GM23338 (cell line): ENCODE measurements at regions not wholly inside any gene's neighbourhood (a gene's known extent, or its start where the extent isn't known, plus 50 kb on each side); places are given as distances from the start of the nearest gene placed in this dataset.

Experiments
- ATAC-seq: fragments of 200-7000 bp; cut with Tn5 transposase; 3 replicates; pipeline ENCODE4 v1.9.1; 2020
- DNase-seq: peaks from one replicate; pipeline ENCODE4 v3.0.0-alpha.2; 2015; ENCODE audit warnings: low spot score
- H2AFZ ChIP-seq: fragments of 200-600 bp; sonication (generic); 2 replicates; pipeline ENCODE4 v1.8.0; 2016; ENCODE audit warnings: antibody characterized with exemption, mild to moderate bottlenecking, moderate library complexity
- H3F3A ChIP-seq: fragments of 200-600 bp; sonication (generic); replicated peaks from 2 replicates; pipeline ENCODE4 v1.8.0; 2017; ENCODE audit warnings: antibody characterized with exemption, mixed run types, low read depth
- H3K27ac ChIP-seq: fragments of 200-600 bp; sonication (generic); 2 replicates; pipeline ENCODE4 v1.6.1; 2016; ENCODE audit warnings: low read depth
- H3K27me3 ChIP-seq: fragments of 200-600 bp; sonication (generic); 2 replicates; pipeline ENCODE4 v1.8.0; 2016; ENCODE audit warnings: mild to moderate bottlenecking, mixed run types, moderate library complexity; ENCODE audit not compliant: insufficient read depth
- H3K36me3 ChIP-seq: fragments of 200-600 bp; sonication (generic); 2 replicates; pipeline ENCODE4 v1.8.0; 2016; ENCODE audit warnings: mild to moderate bottlenecking; ENCODE audit not compliant: insufficient read depth
- H3K4me1 ChIP-seq: fragments of 200-600 bp; sonication (generic); 2 replicates; pipeline ENCODE4 v1.8.0; 2016; ENCODE audit warnings: mild to moderate bottlenecking, moderate library complexity; ENCODE audit not compliant: insufficient read depth
- H3K4me2 ChIP-seq: fragments of 200-600 bp; sonication (generic); 2 replicates; pipeline ENCODE4 v1.7.1; 2017; ENCODE audit warnings: mixed run types
- H3K4me3 ChIP-seq: fragments of 200-600 bp; sonication (generic); 2 replicates; pipeline ENCODE4 v1.6.1; 2016; ENCODE audit warnings: mixed run types
- H3K79me2 ChIP-seq: fragments of 200-600 bp; sonication (generic); replicated peaks from 2 replicates; pipeline ENCODE4 v1.8.0; 2017; ENCODE audit warnings: mild to moderate bottlenecking; ENCODE audit not compliant: insufficient read depth
- H3K9me2 ChIP-seq: fragments of 200-600 bp; sonication (generic); 2 replicates; pipeline ENCODE4 v1.8.0; 2017; ENCODE audit not compliant: insufficient read depth
- H4K20me1 ChIP-seq: fragments of 200-600 bp; sonication (generic); replicated peaks from 2 replicates; pipeline ENCODE4 v1.8.0; 2017; ENCODE audit warnings: mild to moderate bottlenecking; ENCODE audit not compliant: insufficient read depth
- H3K27ac Mint-ChIP-seq: 2 replicates; pipeline ENCODE4 v1.8.0; 2020; ENCODE audit warnings: inconsistent platforms, mild to moderate bottlenecking, moderate library complexity, mixed read lengths
- H3K27me3 Mint-ChIP-seq: 3 replicates; pipeline ENCODE4 v1.8.0; 2022; ENCODE audit warnings: low read depth, mild to moderate bottlenecking, moderate library complexity, mixed read lengths, inconsistent platforms; ENCODE audit not compliant: insufficient read depth, poor library complexity
- H3K36me3 Mint-ChIP-seq: 3 replicates; pipeline ENCODE4 v1.8.0; 2021; ENCODE audit warnings: low read depth, mild to moderate bottlenecking, inconsistent platforms, moderate library complexity, mixed read lengths
- H3K4me1 Mint-ChIP-seq: 3 replicates; pipeline ENCODE4 v1.8.0; 2020; ENCODE audit warnings: mild to moderate bottlenecking, inconsistent platforms, mixed read lengths
- H3K4me3 Mint-ChIP-seq: 3 replicates; pipeline ENCODE4 v1.8.0; 2021; ENCODE audit warnings: moderate library complexity, mild to moderate bottlenecking, inconsistent platforms, mixed read lengths
- H3K9me3 Mint-ChIP-seq: 3 replicates; pipeline ENCODE4 v1.8.0; 2020; ENCODE audit warnings: moderate library complexity, mild to moderate bottlenecking, inconsistent platforms, mixed read lengths
- CREB1 ChIP-seq: fragments of 250-450 bp; sonication (Bioruptor Pico); IDR thresholded peaks from 2 replicates; pipeline ENCODE4 v1.5.0; 2020; ENCODE audit warnings: low read depth, mild to moderate bottlenecking, moderate library complexity
- EZH2phosphoT487 ChIP-seq: fragments of 200-600 bp; sonication (generic); IDR thresholded peaks from one replicate; pipeline ENCODE4 v1.8.1; 2018; ENCODE audit warnings: antibody characterized with exemption; ENCODE audit not compliant: unreplicated experiment
- JUNB ChIP-seq: IDR thresholded peaks from one replicate; pipeline ENCODE4 v1.6.1; 2016; ENCODE audit warnings: antibody characterized with exemption; ENCODE audit not compliant: unreplicated experiment
- POLR2AphosphoS5 ChIP-seq: IDR thresholded peaks from 2 replicates; pipeline ENCODE4 v1.6.1; 2016; ENCODE audit warnings: antibody characterized with exemption, low read depth
- STAT1 ChIP-seq: IDR thresholded peaks from one replicate; pipeline ENCODE4 v1.6.1; 2016; ENCODE audit warnings: antibody characterized with exemption; ENCODE audit not compliant: unreplicated experiment
- ZNF114 ChIP-seq: fragments of 250-450 bp; sonication (Bioruptor Pico); IDR thresholded peaks from 2 replicates; pipeline ENCODE4 v1.5.0; 2020; ENCODE audit warnings: mild to moderate bottlenecking, moderate library complexity
- ZNF331 ChIP-seq: fragments of 250-450 bp; sonication (Bioruptor Pico); IDR thresholded peaks from 2 replicates; pipeline ENCODE4 v1.5.0; 2020; ENCODE audit warnings: low read depth, mild to moderate bottlenecking, moderate library complexity
- TF ChIP-seq, protein P1 (sequence below): IDR thresholded peaks from one replicate; pipeline ENCODE4 v1.6.1; 2018; ENCODE audit warnings: antibody characterized with exemption; ENCODE audit not compliant: unreplicated experiment
- TF ChIP-seq, protein P2 (sequence below), 2 experiments: fragments of 200-600 bp in 1 of 2; sonication (generic) in 1 of 2; conservative IDR thresholded peaks; 2 replicates each; pipeline versions ENCODE4 v1.5.1 to v1.6.1; 2016 to 2017; ENCODE audit warnings: antibody characterized with exemption in 2 of 2, low read depth in 2 of 2, mild to moderate bottlenecking in 2 of 2, moderate library complexity in 1 of 2
- TF ChIP-seq, protein P3 (sequence below): fragments of 250-450 bp; sonication (Bioruptor Pico); IDR thresholded peaks from 2 replicates; pipeline ENCODE4 v1.5.0; 2020; ENCODE audit warnings: mild to moderate bottlenecking, moderate library complexity

DNA sequence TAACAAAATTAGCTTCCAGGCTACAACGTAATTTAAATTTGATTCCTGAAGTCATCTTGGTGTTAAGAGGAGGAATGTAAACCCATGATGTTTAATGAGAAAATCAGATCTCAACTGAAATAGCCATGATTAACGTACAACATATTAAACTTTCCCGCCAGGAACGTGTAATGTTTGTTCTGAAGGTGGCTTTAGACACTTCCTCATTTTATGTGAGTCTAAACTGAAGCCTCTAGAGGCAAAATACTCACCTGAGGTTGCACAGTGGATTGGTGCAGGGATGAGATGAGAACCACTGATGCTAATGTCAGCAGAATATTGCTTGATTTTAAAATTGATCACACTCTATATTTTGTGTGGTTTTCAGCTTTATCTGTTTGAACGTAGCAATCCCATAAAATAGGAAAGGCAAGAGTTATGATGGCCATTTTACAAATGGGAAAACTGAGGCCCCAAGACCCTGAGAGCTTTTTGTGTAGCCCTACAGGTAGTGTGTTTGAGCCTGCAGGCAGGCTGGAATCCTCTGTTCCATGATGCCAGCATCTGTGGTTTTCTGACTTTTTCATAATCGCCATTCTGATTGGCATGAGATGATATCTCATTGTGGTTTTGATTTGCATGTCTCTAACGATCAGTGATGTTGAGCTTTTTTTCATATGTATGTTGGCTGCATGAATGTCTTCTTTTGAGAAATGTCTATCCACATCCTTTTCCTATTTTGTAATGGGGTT lies 243.7 kb upstream of the BMPER start:
- no peak overlapping the region for H3K27ac ChIP-seq
- H3K27me3 ChIP-seq = no peaks in the 10 kb centered on the region
- H3K4me2 ChIP-seq = no peak overlapping the region
- H3K4me1 Mint-ChIP-seq = no peaks in the 10 kb centered on the region
- H3K4me1 ChIP-seq = no peaks in the 10 kb centered on the region
- no peaks in the 10 kb centered on the region for H4K20me1 ChIP-seq
- H3F3A ChIP-seq = no peaks in the 10 kb centered on the region
- TF ChIP-seq CREB1 (CRISPR knock-in tag) = no peak
- TF ChIP-seq POLR2AphosphoS5 = no peak
- no peak for TF ChIP-seq JUNB
- TF ChIP-seq EZH2phosphoT487 = no peak
- TF ChIP-seq ZNF114 = no peak
- TF ChIP-seq, protein P1, sequence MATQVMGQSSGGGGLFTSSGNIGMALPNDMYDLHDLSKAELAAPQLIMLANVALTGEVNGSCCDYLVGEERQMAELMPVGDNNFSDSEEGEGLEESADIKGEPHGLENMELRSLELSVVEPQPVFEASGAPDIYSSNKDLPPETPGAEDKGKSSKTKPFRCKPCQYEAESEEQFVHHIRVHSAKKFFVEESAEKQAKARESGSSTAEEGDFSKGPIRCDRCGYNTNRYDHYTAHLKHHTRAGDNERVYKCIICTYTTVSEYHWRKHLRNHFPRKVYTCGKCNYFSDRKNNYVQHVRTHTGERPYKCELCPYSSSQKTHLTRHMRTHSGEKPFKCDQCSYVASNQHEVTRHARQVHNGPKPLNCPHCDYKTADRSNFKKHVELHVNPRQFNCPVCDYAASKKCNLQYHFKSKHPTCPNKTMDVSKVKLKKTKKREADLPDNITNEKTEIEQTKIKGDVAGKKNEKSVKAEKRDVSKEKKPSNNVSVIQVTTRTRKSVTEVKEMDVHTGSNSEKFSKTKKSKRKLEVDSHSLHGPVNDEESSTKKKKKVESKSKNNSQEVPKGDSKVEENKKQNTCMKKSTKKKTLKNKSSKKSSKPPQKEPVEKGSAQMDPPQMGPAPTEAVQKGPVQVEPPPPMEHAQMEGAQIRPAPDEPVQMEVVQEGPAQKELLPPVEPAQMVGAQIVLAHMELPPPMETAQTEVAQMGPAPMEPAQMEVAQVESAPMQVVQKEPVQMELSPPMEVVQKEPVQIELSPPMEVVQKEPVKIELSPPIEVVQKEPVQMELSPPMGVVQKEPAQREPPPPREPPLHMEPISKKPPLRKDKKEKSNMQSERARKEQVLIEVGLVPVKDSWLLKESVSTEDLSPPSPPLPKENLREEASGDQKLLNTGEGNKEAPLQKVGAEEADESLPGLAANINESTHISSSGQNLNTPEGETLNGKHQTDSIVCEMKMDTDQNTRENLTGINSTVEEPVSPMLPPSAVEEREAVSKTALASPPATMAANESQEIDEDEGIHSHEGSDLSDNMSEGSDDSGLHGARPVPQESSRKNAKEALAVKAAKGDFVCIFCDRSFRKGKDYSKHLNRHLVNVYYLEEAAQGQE = no peak
- TF ChIP-seq, protein P2, sequence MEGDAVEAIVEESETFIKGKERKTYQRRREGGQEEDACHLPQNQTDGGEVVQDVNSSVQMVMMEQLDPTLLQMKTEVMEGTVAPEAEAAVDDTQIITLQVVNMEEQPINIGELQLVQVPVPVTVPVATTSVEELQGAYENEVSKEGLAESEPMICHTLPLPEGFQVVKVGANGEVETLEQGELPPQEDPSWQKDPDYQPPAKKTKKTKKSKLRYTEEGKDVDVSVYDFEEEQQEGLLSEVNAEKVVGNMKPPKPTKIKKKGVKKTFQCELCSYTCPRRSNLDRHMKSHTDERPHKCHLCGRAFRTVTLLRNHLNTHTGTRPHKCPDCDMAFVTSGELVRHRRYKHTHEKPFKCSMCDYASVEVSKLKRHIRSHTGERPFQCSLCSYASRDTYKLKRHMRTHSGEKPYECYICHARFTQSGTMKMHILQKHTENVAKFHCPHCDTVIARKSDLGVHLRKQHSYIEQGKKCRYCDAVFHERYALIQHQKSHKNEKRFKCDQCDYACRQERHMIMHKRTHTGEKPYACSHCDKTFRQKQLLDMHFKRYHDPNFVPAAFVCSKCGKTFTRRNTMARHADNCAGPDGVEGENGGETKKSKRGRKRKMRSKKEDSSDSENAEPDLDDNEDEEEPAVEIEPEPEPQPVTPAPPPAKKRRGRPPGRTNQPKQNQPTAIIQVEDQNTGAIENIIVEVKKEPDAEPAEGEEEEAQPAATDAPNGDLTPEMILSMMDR (conservative IDR thresholded peaks at IDR 0.05; ENCODE audit: low read depth in 2 of 2) = no peak
- no peak for TF ChIP-seq ZNF331 (CRISPR knock-in tag)
- TF ChIP-seq, protein P3, sequence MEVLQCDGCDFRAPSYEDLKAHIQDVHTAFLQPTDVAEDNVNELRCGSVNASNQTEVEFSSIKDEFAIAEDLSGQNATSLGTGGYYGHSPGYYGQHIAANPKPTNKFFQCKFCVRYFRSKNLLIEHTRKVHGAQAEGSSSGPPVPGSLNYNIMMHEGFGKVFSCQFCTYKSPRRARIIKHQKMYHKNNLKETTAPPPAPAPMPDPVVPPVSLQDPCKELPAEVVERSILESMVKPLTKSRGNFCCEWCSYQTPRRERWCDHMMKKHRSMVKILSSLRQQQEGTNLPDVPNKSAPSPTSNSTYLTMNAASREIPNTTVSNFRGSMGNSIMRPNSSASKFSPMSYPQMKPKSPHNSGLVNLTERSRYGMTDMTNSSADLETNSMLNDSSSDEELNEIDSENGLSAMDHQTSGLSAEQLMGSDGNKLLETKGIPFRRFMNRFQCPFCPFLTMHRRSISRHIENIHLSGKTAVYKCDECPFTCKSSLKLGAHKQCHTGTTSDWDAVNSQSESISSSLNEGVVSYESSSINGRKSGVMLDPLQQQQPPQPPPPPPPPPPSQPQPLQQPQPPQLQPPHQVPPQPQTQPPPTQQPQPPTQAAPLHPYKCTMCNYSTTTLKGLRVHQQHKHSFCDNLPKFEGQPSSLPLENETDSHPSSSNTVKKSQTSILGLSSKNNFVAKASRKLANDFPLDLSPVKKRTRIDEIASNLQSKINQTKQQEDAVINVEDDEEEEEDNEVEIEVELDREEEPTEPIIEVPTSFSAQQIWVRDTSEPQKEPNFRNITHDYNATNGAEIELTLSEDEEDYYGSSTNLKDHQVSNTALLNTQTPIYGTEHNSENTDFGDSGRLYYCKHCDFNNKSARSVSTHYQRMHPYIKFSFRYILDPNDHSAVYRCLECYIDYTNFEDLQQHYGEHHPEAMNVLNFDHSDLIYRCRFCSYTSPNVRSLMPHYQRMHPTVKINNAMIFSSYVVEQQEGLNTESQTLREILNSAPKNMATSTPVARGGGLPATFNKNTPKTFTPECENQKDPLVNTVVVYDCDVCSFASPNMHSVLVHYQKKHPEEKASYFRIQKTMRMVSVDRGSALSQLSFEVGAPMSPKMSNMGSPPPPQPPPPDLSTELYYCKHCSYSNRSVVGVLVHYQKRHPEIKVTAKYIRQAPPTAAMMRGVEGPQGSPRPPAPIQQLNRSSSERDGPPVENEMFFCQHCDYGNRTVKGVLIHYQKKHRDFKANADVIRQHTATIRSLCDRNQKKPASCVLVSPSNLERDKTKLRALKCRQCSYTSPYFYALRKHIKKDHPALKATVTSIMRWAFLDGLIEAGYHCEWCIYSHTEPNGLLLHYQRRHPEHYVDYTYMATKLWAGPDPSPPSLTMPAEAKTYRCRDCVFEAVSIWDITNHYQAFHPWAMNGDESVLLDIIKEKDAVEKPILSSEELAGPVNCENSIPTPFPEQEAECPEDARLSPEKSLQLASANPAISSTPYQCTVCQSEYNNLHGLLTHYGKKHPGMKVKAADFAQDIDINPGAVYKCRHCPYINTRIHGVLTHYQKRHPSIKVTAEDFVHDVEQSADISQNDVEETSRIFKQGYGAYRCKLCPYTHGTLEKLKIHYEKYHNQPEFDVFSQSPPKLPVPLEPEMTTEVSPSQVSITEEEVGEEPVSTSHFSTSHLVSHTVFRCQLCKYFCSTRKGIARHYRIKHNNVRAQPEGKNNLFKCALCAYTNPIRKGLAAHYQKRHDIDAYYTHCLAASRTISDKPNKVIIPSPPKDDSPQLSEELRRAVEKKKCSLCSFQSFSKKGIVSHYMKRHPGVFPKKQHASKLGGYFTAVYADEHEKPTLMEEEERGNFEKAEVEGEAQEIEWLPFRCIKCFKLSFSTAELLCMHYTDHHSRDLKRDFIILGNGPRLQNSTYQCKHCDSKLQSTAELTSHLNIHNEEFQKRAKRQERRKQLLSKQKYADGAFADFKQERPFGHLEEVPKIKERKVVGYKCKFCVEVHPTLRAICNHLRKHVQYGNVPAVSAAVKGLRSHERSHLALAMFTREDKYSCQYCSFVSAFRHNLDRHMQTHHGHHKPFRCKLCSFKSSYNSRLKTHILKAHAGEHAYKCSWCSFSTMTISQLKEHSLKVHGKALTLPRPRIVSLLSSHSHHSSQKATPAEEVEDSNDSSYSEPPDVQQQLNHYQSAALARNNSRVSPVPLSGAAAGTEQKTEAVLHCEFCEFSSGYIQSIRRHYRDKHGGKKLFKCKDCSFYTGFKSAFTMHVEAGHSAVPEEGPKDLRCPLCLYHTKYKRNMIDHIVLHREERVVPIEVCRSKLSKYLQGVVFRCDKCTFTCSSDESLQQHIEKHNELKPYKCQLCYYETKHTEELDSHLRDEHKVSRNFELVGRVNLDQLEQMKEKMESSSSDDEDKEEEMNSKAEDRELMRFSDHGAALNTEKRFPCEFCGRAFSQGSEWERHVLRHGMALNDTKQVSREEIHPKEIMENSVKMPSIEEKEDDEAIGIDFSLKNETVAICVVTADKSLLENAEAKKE = no peak
- TF ChIP-seq STAT1 = no peak
- no peak overlapping the region for H3K4me3 ChIP-seq
- H3K36me3 Mint-ChIP-seq = no peaks in the 10 kb centered on the region
- no peaks in the 10 kb centered on the region for H3K9me3 Mint-ChIP-seq
- ATAC-seq = no peak
- H3K9me2 ChIP-seq = no peaks in the 10 kb centered on the region
- no peak overlapping the region for H3K27ac Mint-ChIP-seq
- no peak for DNase-seq
- H2AFZ ChIP-seq = no peak overlapping the region
- H3K79me2 ChIP-seq = no peaks in the 10 kb centered on the region
- peaks cover 5% of the 10 kb centered on the region for H3K27me3 Mint-ChIP-seq
- no peaks in the 10 kb centered on the region for H3K36me3 ChIP-seq
- no peak overlapping the region for H3K4me3 Mint-ChIP-seq
